ENCODE measurements at regions not wholly inside any gene's neighbourhood (a gene's known extent, or its start where the extent isn't known, plus 50 kb on each side); places are given as distances from the start of the nearest gene placed in this dataset.
A peak's percentile ranks its signal among the peaks of the same experiment; 100 is the strongest.

DNA sequence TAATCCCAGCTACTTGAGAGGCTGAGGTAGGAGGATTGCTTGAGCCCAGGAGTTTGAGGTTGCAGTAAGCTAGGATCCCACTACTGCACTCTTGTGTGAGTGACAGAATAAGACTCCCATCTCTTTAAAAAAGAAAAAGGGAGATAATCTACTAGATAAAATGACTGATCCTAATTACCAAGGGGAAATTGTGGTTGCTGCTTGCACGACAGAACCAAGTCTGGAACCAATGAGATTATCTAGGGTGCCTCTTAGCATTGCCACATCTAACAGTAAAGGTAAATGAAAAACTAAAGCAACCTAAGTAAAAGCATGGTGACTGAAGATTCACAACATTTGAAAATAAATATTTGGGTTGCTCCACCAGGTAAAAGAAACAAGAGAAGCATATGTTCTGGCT lies 185.1 kb downstream of the PDHA2 start:
- TF ChIP-seq, protein P1, sequence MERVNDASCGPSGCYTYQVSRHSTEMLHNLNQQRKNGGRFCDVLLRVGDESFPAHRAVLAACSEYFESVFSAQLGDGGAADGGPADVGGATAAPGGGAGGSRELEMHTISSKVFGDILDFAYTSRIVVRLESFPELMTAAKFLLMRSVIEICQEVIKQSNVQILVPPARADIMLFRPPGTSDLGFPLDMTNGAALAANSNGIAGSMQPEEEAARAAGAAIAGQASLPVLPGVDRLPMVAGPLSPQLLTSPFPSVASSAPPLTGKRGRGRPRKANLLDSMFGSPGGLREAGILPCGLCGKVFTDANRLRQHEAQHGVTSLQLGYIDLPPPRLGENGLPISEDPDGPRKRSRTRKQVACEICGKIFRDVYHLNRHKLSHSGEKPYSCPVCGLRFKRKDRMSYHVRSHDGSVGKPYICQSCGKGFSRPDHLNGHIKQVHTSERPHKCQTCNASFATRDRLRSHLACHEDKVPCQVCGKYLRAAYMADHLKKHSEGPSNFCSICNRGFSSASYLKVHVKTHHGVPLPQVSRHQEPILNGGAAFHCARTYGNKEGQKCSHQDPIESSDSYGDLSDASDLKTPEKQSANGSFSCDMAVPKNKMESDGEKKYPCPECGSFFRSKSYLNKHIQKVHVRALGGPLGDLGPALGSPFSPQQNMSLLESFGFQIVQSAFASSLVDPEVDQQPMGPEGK (CRISPR knock-in tag; IDR thresholded peaks at IDR 0.05; ENCODE audit: borderline replicate concordance) = no peak
- no peak for TF ChIP-seq RARB (CRISPR knock-in tag; IDR thresholded peaks at IDR 0.05)
- no peak for TF ChIP-seq GLIS3 (CRISPR knock-in tag; IDR thresholded peaks at IDR 0.05)
- TF ChIP-seq TOX (CRISPR knock-in tag; IDR thresholded peaks at IDR 0.05; ENCODE audit: borderline replicate concordance) = no peak
- no peak for TF ChIP-seq OSR1 (CRISPR knock-in tag; IDR thresholded peaks at IDR 0.05)
- TF ChIP-seq ZFP30 (CRISPR knock-in tag; IDR thresholded peaks at IDR 0.05) = no peak
- TF ChIP-seq SNAI2 (CRISPR knock-in tag; IDR thresholded peaks at IDR 0.05) = no peak
- no peak for TF ChIP-seq ZC3H10 (CRISPR knock-in tag; IDR thresholded peaks at IDR 0.05)
- TF ChIP-seq, protein P2, sequence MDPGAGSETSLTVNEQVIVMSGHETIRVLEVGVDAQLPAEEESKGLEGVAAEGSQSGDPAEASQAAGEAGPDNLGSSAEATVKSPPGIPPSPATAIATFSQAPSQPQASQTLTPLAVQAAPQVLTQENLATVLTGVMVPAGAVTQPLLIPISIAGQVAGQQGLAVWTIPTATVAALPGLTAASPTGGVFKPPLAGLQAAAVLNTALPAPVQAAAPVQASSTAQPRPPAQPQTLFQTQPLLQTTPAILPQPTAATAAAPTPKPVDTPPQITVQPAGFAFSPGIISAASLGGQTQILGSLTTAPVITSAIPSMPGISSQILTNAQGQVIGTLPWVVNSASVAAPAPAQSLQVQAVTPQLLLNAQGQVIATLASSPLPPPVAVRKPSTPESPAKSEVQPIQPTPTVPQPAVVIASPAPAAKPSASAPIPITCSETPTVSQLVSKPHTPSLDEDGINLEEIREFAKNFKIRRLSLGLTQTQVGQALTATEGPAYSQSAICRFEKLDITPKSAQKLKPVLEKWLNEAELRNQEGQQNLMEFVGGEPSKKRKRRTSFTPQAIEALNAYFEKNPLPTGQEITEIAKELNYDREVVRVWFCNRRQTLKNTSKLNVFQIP (CRISPR knock-in tag; IDR thresholded peaks at IDR 0.05; ENCODE audit: borderline replicate concordance, low read depth) = no peak
- TF ChIP-seq CSDC2 (CRISPR knock-in tag; IDR thresholded peaks at IDR 0.05) = no peak
- no peak for TF ChIP-seq ARNTL (CRISPR knock-in tag; IDR thresholded peaks at IDR 0.05; ENCODE audit: borderline replicate concordance, low read depth)
- TF ChIP-seq ESRRG (CRISPR knock-in tag; IDR thresholded peaks at IDR 0.05) = no peak
- no peak for TF ChIP-seq ZNF8 (CRISPR knock-in tag; IDR thresholded peaks at IDR 0.05)
- no peak for TF ChIP-seq ZFP3 (CRISPR knock-in tag; IDR thresholded peaks at IDR 0.05)
- no peak for TF ChIP-seq PPARA (CRISPR knock-in tag; IDR thresholded peaks at IDR 0.05; ENCODE audit: borderline replicate concordance)
- TF ChIP-seq, protein P3, sequence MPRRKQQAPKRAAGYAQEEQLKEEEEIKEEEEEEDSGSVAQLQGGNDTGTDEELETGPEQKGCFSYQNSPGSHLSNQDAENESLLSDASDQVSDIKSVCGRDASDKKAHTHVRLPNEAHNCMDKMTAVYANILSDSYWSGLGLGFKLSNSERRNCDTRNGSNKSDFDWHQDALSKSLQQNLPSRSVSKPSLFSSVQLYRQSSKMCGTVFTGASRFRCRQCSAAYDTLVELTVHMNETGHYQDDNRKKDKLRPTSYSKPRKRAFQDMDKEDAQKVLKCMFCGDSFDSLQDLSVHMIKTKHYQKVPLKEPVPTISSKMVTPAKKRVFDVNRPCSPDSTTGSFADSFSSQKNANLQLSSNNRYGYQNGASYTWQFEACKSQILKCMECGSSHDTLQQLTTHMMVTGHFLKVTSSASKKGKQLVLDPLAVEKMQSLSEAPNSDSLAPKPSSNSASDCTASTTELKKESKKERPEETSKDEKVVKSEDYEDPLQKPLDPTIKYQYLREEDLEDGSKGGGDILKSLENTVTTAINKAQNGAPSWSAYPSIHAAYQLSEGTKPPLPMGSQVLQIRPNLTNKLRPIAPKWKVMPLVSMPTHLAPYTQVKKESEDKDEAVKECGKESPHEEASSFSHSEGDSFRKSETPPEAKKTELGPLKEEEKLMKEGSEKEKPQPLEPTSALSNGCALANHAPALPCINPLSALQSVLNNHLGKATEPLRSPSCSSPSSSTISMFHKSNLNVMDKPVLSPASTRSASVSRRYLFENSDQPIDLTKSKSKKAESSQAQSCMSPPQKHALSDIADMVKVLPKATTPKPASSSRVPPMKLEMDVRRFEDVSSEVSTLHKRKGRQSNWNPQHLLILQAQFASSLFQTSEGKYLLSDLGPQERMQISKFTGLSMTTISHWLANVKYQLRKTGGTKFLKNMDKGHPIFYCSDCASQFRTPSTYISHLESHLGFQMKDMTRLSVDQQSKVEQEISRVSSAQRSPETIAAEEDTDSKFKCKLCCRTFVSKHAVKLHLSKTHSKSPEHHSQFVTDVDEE (CRISPR knock-in tag; IDR thresholded peaks at IDR 0.05) = no peak
- ATAC-seq = no peak

DNA sequence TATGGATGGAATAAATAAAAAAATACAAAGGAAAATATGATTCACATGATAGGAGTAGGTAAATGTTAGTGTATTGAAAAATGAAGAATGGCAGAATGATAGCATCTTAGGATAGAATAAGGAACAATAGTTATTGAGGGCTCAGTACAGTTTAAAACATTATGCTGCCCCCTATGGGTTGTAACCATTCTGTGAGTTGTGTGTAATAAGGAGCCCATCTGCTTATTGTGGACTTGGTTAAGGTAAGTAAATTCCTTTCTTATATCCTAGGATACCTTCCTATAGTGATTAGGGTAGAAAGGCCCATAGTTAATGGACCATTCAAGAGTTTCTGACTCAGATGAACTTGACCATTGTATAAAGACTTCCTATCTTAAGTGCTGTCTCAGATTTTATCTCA lies 195.8 kb downstream of the PDHA2 start:
- ATAC-seq = peak; percentile 61; the same call in 1 of the 3 replicates
- TF ChIP-seq ZNF565 (CRISPR knock-in tag; conservative IDR thresholded peaks at IDR 0.05; ENCODE audit: low read depth) = no peak
- no peak for TF ChIP-seq TCF4 (CRISPR knock-in tag; IDR thresholded peaks at IDR 0.05; ENCODE audit: borderline replicate concordance)
- TF ChIP-seq SNAI2 (CRISPR knock-in tag; IDR thresholded peaks at IDR 0.05) = no peak
- no peak for TF ChIP-seq ARNTL (CRISPR knock-in tag; IDR thresholded peaks at IDR 0.05; ENCODE audit: borderline replicate concordance, low read depth)
- no peak for TF ChIP-seq ESRRG (CRISPR knock-in tag; IDR thresholded peaks at IDR 0.05)
- TF ChIP-seq, protein P4, sequence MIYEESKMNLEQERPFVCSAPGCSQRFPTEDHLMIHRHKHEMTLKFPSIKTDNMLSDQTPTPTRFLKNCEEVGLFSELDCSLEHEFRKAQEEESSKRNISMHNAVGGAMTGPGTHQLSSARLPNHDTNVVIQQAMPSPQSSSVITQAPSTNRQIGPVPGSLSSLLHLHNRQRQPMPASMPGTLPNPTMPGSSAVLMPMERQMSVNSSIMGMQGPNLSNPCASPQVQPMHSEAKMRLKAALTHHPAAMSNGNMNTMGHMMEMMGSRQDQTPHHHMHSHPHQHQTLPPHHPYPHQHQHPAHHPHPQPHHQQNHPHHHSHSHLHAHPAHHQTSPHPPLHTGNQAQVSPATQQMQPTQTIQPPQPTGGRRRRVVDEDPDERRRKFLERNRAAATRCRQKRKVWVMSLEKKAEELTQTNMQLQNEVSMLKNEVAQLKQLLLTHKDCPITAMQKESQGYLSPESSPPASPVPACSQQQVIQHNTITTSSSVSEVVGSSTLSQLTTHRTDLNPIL (CRISPR knock-in tag; IDR thresholded peaks at IDR 0.05; ENCODE audit: low read depth) = no peak
- no peak for TF ChIP-seq ZFP30 (CRISPR knock-in tag; IDR thresholded peaks at IDR 0.05)
- TF ChIP-seq, protein P5, sequence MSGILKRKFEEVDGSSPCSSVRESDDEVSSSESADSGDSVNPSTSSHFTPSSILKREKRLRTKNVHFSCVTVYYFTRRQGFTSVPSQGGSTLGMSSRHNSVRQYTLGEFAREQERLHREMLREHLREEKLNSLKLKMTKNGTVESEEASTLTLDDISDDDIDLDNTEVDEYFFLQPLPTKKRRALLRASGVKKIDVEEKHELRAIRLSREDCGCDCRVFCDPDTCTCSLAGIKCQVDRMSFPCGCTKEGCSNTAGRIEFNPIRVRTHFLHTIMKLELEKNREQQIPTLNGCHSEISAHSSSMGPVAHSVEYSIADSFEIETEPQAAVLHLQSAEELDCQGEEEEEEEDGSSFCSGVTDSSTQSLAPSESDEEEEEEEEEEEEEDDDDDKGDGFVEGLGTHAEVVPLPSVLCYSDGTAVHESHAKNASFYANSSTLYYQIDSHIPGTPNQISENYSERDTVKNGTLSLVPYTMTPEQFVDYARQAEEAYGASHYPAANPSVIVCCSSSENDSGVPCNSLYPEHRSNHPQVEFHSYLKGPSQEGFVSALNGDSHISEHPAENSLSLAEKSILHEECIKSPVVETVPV (CRISPR knock-in tag; IDR thresholded peaks at IDR 0.05) = no peak
- TF ChIP-seq ZFP3 (CRISPR knock-in tag; IDR thresholded peaks at IDR 0.05) = no peak
- no peak for TF ChIP-seq CSDC2 (CRISPR knock-in tag; IDR thresholded peaks at IDR 0.05)
- TF ChIP-seq BACH2 (CRISPR knock-in tag; IDR thresholded peaks at IDR 0.05; ENCODE audit: borderline replicate concordance) = no peak
- TF ChIP-seq RARB (CRISPR knock-in tag; IDR thresholded peaks at IDR 0.05) = no peak
- TF ChIP-seq, protein P2 (CRISPR knock-in tag; IDR thresholded peaks at IDR 0.05; ENCODE audit: borderline replicate concordance, low read depth) = no peak
- no peak for TF ChIP-seq PPARA (CRISPR knock-in tag; IDR thresholded peaks at IDR 0.05; ENCODE audit: borderline replicate concordance)
- no peak for TF ChIP-seq ISL1 (CRISPR knock-in tag; IDR thresholded peaks at IDR 0.05)
- TF ChIP-seq ZC3H10 (CRISPR knock-in tag; IDR thresholded peaks at IDR 0.05) = no peak
- no peak for TF ChIP-seq TOX (CRISPR knock-in tag; IDR thresholded peaks at IDR 0.05; ENCODE audit: borderline replicate concordance)
- TF ChIP-seq ZNF70 (CRISPR knock-in tag; IDR thresholded peaks at IDR 0.05) = no peak
- TF ChIP-seq GLIS3 (CRISPR knock-in tag; IDR thresholded peaks at IDR 0.05) = no peak
- TF ChIP-seq OSR1 (CRISPR knock-in tag; IDR thresholded peaks at IDR 0.05) = no peak
